Pancreas (tissue), 10 donors: ENCODE measurements at regions not wholly inside any gene's neighbourhood (a gene's known extent, or its start where the extent isn't known, plus 50 kb on each side); places are given as distances from the start of the nearest gene placed in this dataset.
"Not testable (repeated sequence)": the region's sequence is repeated elsewhere in the genome, so short reads cannot be mapped to it uniquely, and the experiment has no call there.

Experiments used
- ATAC-seq, 4 donors: fragments of 200-7000 bp; cut with Tn5 transposase; one replicate each; pipeline versions ENCODE4 v1.8.0 to v1.9.1; 2020; ENCODE audit warnings: mild to moderate bottlenecking in 4 of 4, moderate library complexity in 4 of 4
- DNase-seq, 6 donors: peaks; one replicate each; pipeline ENCODE4 v3.0.0-alpha.2; 2020
- FAIRE-seq: peaks from 2 replicates; lab custom pipeline; 2012; peaks lifted over from hg19 to GRCh38; lab: Jason Lieb, UNC
- H3K27ac ChIP-seq, 4 donors: fragments of 200-600 bp; sonication (generic); 1 replicate in 3 of 4; 2 replicates in 1 of 4; pipeline versions ENCODE4 v1.5.0 to v1.8.0; 2020
- H3K27me3 ChIP-seq, 4 donors: fragments of 200-600 bp; one replicate each; pipeline ENCODE4 v1.8.0; 2021
- H3K36me3 ChIP-seq, 3 donors: fragments of 200-600 bp; sonication (generic) in 1 of 3; one replicate each; pipeline versions ENCODE4 v1.5.0 to v1.8.0; 2020 to 2021
- H3K4me1 ChIP-seq, 3 donors: fragments of 200-600 bp; one replicate each; pipeline ENCODE4 v1.8.0; 2021
- H3K4me3 ChIP-seq, 4 donors: fragments of 200-600 bp; sonication (generic) in 2 of 4; one replicate each; pipeline versions ENCODE4 v1.5.0 to v1.8.0; 2020 to 2021
- H3K9me3 ChIP-seq, 4 donors: fragments of 200-600 bp; one replicate each; pipeline ENCODE4 v1.8.0; 2021
- CTCF ChIP-seq, 4 donors: fragments of 200-600 bp; sonication (generic) in 3 of 4; IDR thresholded peaks; one replicate each; pipeline versions ENCODE4 v1.5.0 to v1.8.0; 2021; ENCODE audit warnings: antibody characterized with exemption in 4 of 4
- WGBS, 2 donors: extraction: QIAGEN DNeasy Blood & Tissue Kit; methylation state at CpG; one replicate each; pipeline ENCODE4 v1.1.7; 2013; 5-methylcytosine and 5-hydroxymethylcytosine counted together
- intact Hi-C, 3 donors: fragments of 100-400 bp; cut with DNase I; formaldehyde crosslinking; loops; one replicate each; pipeline versions ENCODE4 v1.11.1 to v1.14.2; 2022
- donor health status: healthy with polysubstance abuse.
- donor health status: DM: no; HTN: no; CAD: no; lungs with moderate emphysema.
- donor health status: DM: no; HTN: no; CAD: no.
- donor health status: control.
- donor health status: control.
- donor health status: Bipolar disorder and iron deficiency.
- donor health status: DM: yes; HTN: yes; CAD: no.
- donor health status: DM: no; HTN: no; CAD: no.
- donor health status: DM: no; HTN: no; CAD: no.
- donor health status: DM: yes; HTN: yes; CAD: no.

- intact Hi-C loops: no loop called here
- Histone ChIP-seq H3K4me3 (no peak overlapping the region), H3K9me3 (no peaks in the 10 kb centered on the region), H3K27ac (no peak overlapping the region), H3K4me1 (no peaks in the 10 kb centered on the region), H3K36me3 (no peaks in the 10 kb centered on the region), H3K27me3 (no peaks in the 10 kb centered on the region)
- FAIRE-seq (no peak), ATAC-seq (no peak), DNase-seq (no peak)
- no peak for TF ChIP-seq CTCF (IDR thresholded peaks at IDR 0.05)
- 45 to 60% methylated on average over 2 of the region's 2 CpGs for WGBS, 2 donors
These were observed 535.5 kb upstream of the GRIN3A start for GRCh38 chr9:102273952-102274351.

DNA sequence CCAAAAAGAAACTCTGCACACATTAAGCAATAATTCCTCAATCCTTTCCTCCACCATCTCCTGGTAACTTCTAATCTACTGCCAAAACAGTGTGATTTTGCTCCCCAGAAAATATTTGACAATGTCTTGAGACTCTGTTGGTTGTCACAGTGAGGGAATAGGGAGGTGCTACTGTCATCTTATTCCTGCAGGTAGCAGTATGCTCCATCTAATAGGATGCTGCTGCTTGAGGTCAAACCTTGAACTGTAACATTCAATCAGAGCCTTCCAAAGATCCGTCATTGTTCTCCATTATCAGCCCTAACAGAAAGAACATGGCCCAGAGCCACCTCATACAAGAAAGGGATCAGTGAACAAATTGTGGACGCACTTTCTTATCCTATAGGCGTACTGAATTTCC is 514.7 kb upstream of the GRIN3A start:
- TF ChIP-seq CTCF (IDR thresholded peaks at IDR 0.05): no peak
- FAIRE-seq (no peak), ATAC-seq (no peak), DNase-seq (no peak)
- 58 to 74% methylated on average over 3 of the region's 3 CpGs for WGBS, 2 donors
- H3K27me3 ChIP-seq: no peaks in the 10 kb centered on the region
- no peaks in the 10 kb centered on the region for H3K9me3 ChIP-seq
- H3K4me3 ChIP-seq: no peak overlapping the region
- no peaks in the 10 kb centered on the region for H3K36me3 ChIP-seq
- no peak overlapping the region for H3K27ac ChIP-seq
- intact Hi-C loops: no loop called here
- H3K4me1 ChIP-seq: no peaks in the 10 kb centered on the region

DNA sequence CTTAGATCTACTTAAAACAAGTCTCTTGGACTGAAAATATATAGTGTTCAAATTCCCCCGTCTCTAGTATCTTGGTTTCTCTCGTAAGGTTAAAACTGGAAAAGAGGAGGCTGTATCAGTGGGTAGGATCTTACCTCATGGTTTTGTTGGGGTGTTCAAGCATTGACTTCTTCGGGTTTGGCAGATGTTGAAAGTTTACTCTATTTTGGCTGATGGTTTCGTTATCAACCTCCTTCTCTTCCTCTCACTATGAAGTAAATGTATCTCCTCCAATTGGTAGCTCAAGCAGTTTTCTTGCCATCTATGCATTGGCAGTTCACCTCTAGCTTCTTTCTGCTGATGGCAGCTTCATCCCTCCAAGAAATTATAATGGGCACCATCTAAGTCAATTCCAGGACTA is 506.5 kb upstream of the GRIN3A start:
- no peak for FAIRE-seq
- intact Hi-C loops: no loop called here

GRCh38 chr9:102237520-102237919 is 499.1 kb upstream of the GRIN3A start:
- Histone ChIP-seq H3K36me3 (no peaks in the 10 kb centered on the region), H3K27me3 (no peaks in the 10 kb centered on the region), H3K27ac (no peak overlapping the region), H3K4me3 (no peak overlapping the region), H3K4me1 (no peaks in the 10 kb centered on the region), H3K9me3 (no peaks in the 10 kb centered on the region)
- no peak for FAIRE-seq
- 65 to 74% methylated on average over 4 of the region's 4 CpGs for WGBS, 2 donors
- intact Hi-C loops: no loop called here
- no peak for TF ChIP-seq CTCF (IDR thresholded peaks at IDR 0.05)
- DNase-seq: no peak
- ATAC-seq: no peak

More for the DNA sequence above, 506.5 kb upstream of the GRIN3A start:
- H3K4me3 ChIP-seq: no peak overlapping the region
- no peak overlapping the region for H3K27ac ChIP-seq
- H3K9me3 ChIP-seq: no peaks in the 10 kb centered on the region
- ATAC-seq (no peak), DNase-seq (no peak)
- H3K27me3 ChIP-seq: no peaks in the 10 kb centered on the region
- 64 to 73% methylated on average over 4 of the region's 4 CpGs for WGBS, 2 donors
- H3K4me1 ChIP-seq: no peaks in the 10 kb centered on the region
- no peak for TF ChIP-seq CTCF (IDR thresholded peaks at IDR 0.05)
- no peaks in the 10 kb centered on the region for H3K36me3 ChIP-seq

DNA sequence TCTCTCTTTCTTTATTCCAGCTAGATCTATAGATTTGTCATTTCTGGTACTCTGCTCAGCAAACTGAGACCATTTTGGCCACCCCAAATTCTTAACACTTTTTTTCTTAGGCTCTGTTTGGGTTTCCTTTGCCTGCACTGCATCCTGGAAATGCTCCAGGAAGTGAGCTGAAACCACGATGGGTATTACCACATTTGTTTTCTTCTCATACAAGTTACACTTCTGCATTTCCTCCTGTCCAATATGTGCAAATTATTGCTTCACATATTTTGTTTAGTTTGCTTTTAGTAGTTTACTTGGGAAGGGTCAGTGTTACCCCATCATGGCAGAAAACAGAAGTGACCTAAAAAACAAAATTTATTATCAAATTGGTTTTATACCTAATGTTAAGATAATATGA is 498.6 kb upstream of the GRIN3A start:
- TF ChIP-seq CTCF (IDR thresholded peaks at IDR 0.05): no peak
- ATAC-seq: no peak
- Histone ChIP-seq H3K4me1 (no peaks in the 10 kb centered on the region), H3K9me3 (no peaks in the 10 kb centered on the region), H3K4me3 (no peak overlapping the region), H3K27ac (no peak overlapping the region), H3K27me3 (no peaks in the 10 kb centered on the region), H3K36me3 (no peaks in the 10 kb centered on the region)
- WGBS, 2 donors: 1 to 10% methylated on average over 1 of the region's 1 CpG
- intact Hi-C loops: no loop called here
- no peak for DNase-seq
- FAIRE-seq: no peak

DNA sequence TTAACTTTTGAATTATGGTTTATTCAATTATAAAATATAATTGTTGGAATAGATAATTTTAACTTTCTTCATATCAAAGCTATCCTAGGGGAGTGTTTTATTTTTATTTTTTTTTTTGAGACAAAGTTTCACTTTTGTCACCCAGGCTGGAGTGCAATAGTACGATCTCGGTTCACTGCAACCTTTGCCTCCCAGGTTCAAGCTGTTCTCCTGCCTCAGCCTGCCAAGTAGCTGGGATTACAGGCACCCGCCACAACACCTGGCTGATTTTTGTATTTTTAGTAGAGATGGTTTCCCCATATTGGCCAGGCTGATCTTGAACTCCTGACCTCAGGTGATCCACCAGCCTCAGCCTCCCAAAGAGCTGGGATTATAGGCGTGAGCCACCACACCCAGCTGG is 489.0 kb upstream of the GRIN3A start:
- H3K27ac ChIP-seq, H3K4me1 ChIP-seq, FAIRE-seq, ATAC-seq, H3K27me3 ChIP-seq, H3K36me3 ChIP-seq, intact Hi-C loops, H3K4me3 ChIP-seq, H3K9me3 ChIP-seq, DNase-seq: not testable (repeated sequence)
- WGBS, 2 donors: 78 to 81% methylated on average over 4 of the region's 4 CpGs
